DMS79 treated with DMSO at 0.1 percent for 48 hours (cell line): ENCODE measurements at regions not wholly inside any gene's neighbourhood (a gene's known extent, or its start where the extent isn't known, plus 50 kb on each side); places are given as distances from the start of the nearest gene placed in this dataset.

Experiments used
- DNase-seq: peaks from one replicate; lab custom pipeline; 2025; lab: John Stamatoyannopoulos, UW

GRCh38 chr2:41912776-41913175, 135.0 kb upstream of the PKDCC start:
- no peak for DNase-seq

- no peak for DNase-seq
Observed at GRCh38 chr2:41913311-41913710, 134.5 kb upstream of the PKDCC start.

GRCh38 chr2:41913921-41914609, 133.8 kb upstream of the PKDCC start:
- no peak for DNase-seq

GRCh38 chr2:41914936-41915335, 132.9 kb upstream of the PKDCC start:
- no peak for DNase-seq

GRCh38 chr2:41916177-41916576, 131.6 kb upstream of the PKDCC start:
- no peak for DNase-seq

- DNase-seq, result no peak
Observed at GRCh38 chr2:41917587-41917986, 130.2 kb upstream of the PKDCC start.

- DNase-seq, result no peak
Observed at GRCh38 chr2:41919135-41919534, 128.7 kb upstream of the PKDCC start.

GRCh38 chr2:41920181-41920580, 127.6 kb upstream of the PKDCC start:
- DNase-seq, result no peak

GRCh38 chr2:41920812-41921211, 127.0 kb upstream of the PKDCC start:
- DNase-seq, result no peak

- DNase-seq, result no peak
Observed at GRCh38 chr2:41922177-41922576, 125.6 kb upstream of the PKDCC start.

- no peak for DNase-seq
Observed at GRCh38 chr2:41923156-41923786, 124.5 kb upstream of the PKDCC start.

- DNase-seq, result no peak
Observed at GRCh38 chr2:41924024-41924423, 123.8 kb upstream of the PKDCC start.

- no peak for DNase-seq
Observed at GRCh38 chr2:41924709-41925408, 123.0 kb upstream of the PKDCC start.

- no peak for DNase-seq
Observed at GRCh38 chr2:41925712-41926111, 122.1 kb upstream of the PKDCC start.

- no peak for DNase-seq
Observed at GRCh38 chr2:41926614-41927580, 120.9 kb upstream of the PKDCC start.

- DNase-seq, result no peak
Observed at GRCh38 chr2:41927581-41928264, 120.1 kb upstream of the PKDCC start.

- no peak for DNase-seq
Observed at GRCh38 chr2:41928526-41928925, 119.3 kb upstream of the PKDCC start.

GRCh38 chr2:41930807-41931566, 116.8 kb upstream of the PKDCC start:
- DNase-seq, result peak; percentile 4

GRCh38 chr2:41932241-41933045, 115.4 kb upstream of the PKDCC start:
- DNase-seq, result no peak

GRCh38 chr2:41933046-41933420, 114.8 kb upstream of the PKDCC start:
- DNase-seq, result no peak
